ENCODE measurements at regions not wholly inside any gene's neighbourhood (a gene's known extent, or its start where the extent isn't known, plus 50 kb on each side); places are given as distances from the start of the nearest gene placed in this dataset.
"Not testable (repeated sequence)": the region's sequence is repeated elsewhere in the genome, so short reads cannot be mapped to it uniquely, and the experiment has no call there.

DNA sequence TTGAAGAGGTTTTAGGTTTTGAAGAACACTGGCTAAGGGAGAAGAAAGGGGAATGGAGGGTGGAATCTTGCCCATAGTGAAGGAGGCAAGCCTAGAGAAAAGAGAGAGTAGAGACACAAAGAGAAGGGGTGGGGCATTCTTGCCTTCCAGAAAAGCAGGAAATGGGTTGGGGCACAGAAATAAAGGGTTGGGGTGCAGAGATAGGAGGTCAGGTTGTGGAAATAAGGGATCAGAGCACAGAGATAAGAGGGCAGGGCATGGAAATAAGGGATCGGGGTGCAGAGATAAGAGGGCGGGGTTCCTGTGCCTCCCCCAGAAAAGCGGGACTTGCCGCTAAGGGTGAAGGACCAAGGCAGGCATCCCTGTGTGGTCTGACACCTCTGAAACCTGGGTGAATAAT lies 69.9 kb downstream of the ALG1L2 start:
- DNase-seq = not testable (repeated sequence)

DNA sequence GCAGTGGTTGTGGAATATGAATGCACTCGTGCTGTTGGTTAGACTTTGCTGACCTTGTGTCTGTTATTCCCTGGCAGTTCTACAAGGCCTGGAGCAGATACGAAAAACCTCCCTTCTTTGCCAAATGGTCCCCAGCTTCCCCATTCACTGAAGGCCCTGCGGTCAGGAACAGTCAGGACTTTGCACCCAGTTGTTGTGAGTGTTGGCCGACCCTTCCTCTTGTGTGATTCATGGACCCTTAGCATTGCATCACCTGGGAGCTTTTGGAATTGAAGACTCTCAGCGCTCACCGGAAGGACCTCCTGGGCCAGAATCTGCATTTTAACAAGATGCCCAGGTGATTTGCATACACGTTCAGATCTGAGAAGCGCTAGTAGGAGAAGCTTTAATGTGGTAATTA lies 71.6 kb downstream of the ALG1L2 start:
- not testable (repeated sequence) for DNase-seq

DNA sequence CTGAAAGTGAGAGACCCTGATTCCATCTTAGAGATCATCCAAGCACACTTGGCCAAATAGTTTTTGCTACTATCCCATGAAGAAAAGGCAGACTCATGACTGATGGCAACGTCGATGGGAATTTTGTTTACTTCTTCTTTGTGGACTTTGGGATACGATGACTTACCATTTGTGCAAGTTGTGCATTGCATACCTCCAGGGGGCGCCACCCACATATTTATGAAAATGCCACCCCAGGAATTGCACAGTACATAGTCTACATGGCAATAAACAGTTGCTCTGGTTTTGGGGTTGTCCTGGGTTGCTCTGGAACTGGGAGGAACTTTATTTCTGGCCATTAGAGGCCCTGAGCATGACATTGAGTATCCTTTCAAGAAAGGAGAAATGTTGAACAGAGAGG lies 73.8 kb downstream of the ALG1L2 start:
- not testable (repeated sequence) for DNase-seq

DNA sequence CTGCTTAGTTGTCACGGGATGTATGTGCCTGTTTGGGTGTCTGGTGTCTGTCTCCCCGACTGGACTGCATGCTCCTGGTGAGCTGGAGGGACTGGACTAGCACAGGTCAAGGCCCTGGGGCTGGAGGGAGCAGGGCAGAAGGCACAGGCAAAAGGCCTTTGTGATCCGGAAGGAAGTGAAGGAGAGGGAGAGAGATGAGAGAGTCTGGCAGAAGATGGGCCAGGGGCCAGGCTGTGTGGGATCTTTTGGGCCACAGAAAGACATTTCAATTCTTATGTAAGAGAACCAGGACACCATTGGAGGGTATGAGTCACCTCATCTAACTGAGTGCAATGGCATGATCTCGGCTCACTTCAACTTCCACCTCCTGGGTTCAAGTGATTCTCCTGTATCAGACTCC lies 85.2 kb downstream of the ALG1L2 start:
- DNase-seq = not testable (repeated sequence)

GRCh38 chr3:130175195-130175594 lies 93.6 kb downstream of the ALG1L2 start:
- DNase-seq = not testable (repeated sequence)

GRCh38 chr3:130176476-130177256 lies 95.0 kb downstream of the ALG1L2 start:
- DNase-seq = not testable (repeated sequence)

- not testable (repeated sequence) for DNase-seq
Measured at GRCh38 chr3:130178835-130179234, 97.2 kb downstream of the ALG1L2 start.

DNA sequence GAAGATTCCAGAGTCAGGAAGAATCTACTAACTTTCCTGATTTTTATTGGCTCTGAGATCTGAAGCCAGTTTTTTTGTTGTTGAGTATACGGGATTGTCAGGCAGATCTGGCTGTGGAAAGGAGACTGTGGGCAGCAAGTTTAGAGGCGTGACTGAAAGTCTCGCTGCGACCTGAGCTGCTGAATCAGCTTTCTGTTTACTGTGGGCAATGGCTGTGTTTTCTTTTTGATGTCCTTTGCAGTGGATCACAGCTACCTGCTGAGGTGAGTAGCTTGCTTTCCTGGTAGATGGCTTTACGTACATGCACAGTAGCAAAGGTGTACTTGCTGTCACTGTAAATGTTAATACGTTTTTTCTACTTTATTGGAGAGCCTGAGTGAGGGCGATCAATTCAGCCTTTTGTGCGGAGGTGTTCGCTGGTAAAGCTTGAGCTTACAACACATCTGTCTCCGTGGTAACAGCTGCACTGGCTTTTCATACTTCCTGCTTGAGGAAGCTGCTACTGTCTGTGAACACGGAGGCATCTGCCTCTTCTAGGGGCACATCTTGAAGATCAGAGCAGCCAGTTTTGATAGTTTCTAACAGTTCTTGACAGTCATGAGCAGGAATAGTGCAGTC lies 97.8 kb downstream of the ALG1L2 start:
- peak; percentile 6 to 15 for DNase-seq

- DNase-seq = not testable (repeated sequence)
Measured at GRCh38 chr3:130182475-130182874, 100.8 kb downstream of the ALG1L2 start.

- DNase-seq = not testable (repeated sequence)
Measured at GRCh38 chr3:130183689-130184088, 102.1 kb downstream of the ALG1L2 start.

GRCh38 chr3:130184152-130185024 lies 102.8 kb downstream of the ALG1L2 start:
- DNase-seq = not testable (repeated sequence)

- not testable (repeated sequence) for DNase-seq
Measured at GRCh38 chr3:130201272-130201671, 119.6 kb downstream of the ALG1L2 start.

- DNase-seq = not testable (repeated sequence)
Measured at GRCh38 chr3:130203633-130204032, 122.0 kb downstream of the ALG1L2 start.

DNA sequence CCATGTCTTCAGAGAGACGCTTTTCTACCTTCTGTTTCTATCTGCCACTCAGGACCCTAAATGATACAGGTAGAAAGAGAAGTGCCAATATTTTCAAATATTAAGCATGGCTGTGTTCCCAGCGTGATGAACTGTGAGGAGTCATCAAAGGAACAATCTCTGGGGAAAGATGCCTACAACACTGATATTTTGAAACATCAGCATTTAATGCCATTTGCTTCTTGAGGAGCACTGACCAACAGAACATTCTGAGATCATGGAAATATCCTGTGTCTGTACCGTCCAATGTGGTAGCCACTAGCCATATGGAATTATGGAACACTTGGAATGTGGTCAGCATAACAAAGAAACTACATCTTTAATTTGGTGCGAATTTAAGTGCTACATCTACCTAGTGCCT lies 117.9 kb upstream of the COL6A5 start:
- no peak for DNase-seq

DNA sequence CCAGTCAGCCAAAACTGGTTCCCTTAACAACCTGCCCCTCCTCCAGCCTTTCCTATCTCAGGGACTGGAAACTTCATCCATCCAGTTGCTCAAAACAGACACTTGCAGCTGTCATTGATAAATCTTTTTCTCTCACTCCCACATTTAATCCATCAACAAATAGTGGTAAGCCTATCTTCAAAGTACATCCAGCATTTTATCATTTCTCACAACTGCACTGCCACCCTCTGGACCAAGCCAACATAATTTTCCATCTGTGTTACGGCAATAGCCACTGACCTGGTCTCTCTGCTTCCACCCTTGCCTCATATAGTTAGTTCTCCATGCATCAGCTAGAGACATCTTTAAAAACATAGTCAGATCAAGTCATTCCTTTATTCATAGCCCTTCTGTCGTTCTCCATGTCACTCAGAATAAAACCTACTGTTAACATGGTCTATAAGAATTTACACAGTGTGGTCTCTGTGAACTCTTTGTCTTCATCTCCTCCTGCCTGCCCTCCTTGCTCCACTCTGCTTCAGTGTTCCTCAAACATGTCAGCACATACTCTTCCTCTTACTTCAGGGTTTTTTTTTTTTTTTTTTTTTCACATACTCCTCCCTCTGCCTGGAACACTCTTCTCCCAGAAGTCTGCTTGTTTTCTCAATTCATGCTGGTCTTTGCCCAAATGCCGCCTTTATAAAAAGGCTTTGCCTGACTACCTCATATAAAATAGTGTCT lies 102.5 kb upstream of the COL6A5 start:
- no peak for DNase-seq

DNA sequence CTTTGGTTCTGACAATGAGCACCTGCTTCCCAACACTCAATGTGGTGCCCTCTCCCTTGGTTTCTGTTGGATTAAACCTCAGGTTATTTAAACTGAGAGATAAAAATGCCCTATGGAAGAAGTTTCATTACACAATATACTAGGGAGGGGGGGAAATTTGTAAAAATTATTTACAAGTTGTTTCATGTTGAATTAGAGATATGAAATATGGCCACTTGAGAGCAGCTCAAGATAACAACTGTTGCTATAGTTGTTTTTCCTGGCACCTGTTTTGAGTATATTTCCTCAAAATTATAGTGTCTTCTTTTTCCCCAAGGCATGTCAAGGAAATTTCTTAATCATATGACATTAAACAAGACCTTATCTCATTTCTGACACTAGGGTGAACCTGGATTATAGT lies 101.7 kb upstream of the COL6A5 start:
- DNase-seq = no peak

DNA sequence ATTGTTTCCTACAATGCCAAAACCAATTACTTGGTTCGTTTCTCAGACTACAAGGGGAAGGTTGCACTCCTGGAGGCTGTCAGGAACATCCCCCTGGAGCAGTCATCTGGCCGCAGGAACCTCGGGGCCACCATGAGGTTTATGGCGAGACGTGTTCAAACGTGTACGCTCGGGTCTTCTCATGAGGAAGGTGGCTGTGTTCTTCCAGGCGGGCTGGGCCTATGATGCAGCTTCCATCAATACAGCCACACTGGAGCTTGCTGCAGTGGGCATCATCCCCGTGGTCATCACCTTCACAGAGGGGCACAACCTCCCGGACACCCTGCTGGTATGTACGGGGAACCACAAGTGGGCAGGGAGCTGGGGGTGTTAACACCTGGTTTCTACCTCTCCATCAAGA lies 94.5 kb upstream of the COL6A5 start:
- no peak for DNase-seq

DNA sequence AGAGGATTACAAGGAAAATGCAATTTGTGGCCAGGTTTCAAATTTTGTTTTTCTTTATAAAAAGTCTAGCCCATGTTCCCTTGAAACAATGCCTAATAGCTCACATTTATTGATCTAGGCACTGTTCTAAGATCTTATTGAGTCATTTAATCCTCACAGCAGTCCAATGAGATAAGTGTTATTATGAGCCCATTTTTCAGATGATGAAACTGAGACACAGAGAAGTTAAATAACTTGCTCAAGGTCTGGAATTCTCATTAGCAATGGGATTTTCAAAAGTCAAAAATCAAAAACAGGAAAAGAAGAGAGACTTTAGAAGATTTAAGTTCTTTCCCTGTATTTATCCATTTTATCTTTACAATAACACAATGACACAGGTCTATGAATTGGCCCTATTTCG lies 90.0 kb upstream of the COL6A5 start:
- no peak for DNase-seq

DNA sequence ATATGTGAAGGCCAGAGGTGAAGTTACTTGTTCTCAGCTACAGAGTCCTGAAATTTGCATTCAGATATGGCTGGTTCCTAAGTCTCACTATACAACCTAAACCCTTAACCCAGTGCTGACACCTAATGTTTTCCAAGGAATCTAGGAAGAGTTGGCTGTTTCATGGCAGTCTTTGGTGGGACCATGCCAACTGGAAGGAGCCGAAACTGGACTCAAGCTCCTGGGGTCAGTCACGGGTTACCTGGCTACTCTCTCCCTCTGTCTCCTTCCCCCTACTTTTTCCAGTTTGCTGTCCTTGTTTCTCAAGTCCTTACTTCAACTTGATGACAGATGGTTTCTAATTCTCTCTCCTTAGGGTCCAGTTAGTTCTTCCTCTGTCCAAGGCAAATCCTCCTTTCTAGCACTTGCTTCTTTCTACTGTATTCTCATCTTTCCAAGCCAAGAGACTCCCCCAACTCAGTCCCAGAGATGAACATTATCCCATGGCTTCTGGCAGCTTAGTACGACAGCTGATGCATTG lies 88.6 kb upstream of the COL6A5 start:
- no peak for DNase-seq

DNA sequence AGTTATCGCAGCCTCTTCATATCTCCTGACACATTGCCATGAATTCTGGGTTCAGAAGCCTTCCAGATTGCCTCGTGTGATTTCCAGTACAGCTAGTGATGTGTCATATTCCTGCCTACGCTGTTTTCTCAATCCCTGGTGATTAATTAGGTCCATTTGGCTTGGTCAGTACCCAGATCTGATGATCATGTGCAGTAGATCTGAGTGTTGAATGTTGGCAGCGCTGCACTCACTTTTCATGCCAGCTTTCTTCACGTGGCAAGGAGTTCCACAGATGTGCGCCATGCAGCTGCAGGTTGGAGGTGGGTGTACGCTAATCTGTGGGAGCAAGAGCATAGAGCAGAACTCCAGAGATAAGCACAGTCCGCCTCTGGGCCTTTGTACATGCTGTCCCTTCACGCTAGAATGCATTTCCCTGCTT lies 86.9 kb upstream of the COL6A5 start:
- no peak for DNase-seq

DNA sequence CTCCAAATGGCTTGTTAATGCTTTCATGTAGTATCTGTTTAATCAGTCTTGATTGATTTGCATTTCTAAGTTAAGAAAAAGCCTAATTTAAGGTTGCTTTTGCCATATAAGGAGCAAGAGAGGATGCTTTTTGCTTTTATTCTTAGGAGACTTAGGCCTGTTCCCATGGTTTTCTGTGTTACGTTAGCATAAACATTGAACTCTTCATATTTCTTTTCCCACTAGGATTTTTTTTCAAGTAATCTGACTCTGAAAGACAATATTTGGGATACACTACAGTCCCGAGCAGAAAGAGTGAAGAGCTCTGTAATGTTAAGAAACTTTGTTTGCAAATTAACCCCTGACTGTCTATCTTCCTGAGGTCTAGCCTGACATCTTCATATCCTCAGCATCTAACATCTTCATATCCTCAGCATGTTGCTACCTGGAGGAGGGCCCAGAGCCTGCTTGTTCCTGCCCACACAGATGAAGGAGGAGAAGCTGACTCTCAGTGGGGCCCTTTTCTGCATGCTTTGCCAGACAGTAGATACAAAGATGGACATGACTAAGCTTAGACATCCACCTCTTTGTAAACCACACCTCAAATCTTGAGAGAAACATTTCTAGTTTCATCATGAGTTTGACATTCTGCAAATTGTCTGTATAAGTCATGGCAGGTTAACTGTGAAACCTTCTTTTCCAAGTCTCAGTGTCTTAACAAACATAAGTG lies 86.2 kb upstream of the COL6A5 start:
- DNase-seq = no peak

GRCh38 chr3:130260918-130261317 lies 84.6 kb upstream of the COL6A5 start:
- no peak for DNase-seq

Data from stimulated activated CD4-positive, alpha-beta T cell treated with anti-CD3 and anti-CD28 coated beads, Interleukin-2, amount 100 ng/mL, for 48 hours (primary cell).